ENCODE measurements at regions not wholly inside any gene's neighbourhood (a gene's known extent, or its start where the extent isn't known, plus 50 kb on each side); places are given as distances from the start of the nearest gene placed in this dataset.

DNA sequence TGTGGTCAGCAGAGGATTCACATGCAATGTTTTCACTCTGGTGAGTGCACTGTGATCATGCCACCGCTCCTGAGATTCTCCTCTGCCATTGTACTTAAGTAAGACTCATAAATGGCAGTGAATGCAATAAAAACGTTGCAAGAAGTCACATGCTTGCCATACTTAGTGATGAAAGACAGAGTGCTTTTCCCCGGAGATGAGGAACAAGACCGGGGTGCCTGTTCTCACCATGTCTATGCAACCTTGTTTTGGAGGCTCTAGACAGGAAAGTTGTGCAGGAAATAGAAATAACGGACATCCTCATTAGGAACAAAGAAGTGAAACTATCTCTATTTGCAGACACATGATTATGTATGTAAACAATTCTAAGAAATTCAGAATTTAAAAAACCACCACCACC lies 84.7 kb upstream of the IRX2 start:
- in situ Hi-C loops (cut with MboI; ENCODE audit: low pct_ligation_motif_present in 1 of 4, low pct_unique_long_range_greater_than_20kb in 1 of 4, low sequenced_read_pairs in 3 of 4) = no loop called here
- WGBS, 2 donors (ENCODE audit: low coverage in 1 of 2) = 46 to 49% methylated on average over 5 of the region's 5 CpGs
- TF ChIP-seq POLR2A (IDR thresholded peaks at IDR 0.05) (no peak), EP300 (IDR thresholded peaks at IDR 0.05; ENCODE audit: low read depth) (no peak), POLR2AphosphoS5 (IDR thresholded peaks at IDR 0.05) (no peak)
- TF ChIP-seq, protein P1, sequence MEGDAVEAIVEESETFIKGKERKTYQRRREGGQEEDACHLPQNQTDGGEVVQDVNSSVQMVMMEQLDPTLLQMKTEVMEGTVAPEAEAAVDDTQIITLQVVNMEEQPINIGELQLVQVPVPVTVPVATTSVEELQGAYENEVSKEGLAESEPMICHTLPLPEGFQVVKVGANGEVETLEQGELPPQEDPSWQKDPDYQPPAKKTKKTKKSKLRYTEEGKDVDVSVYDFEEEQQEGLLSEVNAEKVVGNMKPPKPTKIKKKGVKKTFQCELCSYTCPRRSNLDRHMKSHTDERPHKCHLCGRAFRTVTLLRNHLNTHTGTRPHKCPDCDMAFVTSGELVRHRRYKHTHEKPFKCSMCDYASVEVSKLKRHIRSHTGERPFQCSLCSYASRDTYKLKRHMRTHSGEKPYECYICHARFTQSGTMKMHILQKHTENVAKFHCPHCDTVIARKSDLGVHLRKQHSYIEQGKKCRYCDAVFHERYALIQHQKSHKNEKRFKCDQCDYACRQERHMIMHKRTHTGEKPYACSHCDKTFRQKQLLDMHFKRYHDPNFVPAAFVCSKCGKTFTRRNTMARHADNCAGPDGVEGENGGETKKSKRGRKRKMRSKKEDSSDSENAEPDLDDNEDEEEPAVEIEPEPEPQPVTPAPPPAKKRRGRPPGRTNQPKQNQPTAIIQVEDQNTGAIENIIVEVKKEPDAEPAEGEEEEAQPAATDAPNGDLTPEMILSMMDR (IDR thresholded peaks at IDR 0.05) = no peak

GRCh38 chr5:2833556-2833955 lies 82.1 kb upstream of the IRX2 start:
- H3K4me3 ChIP-seq = no peak overlapping the region
- intact Hi-C loops (cut with DNase I; ENCODE audit: low total_unique reads) (no loop called here), in situ Hi-C loops (cut with MboI; ENCODE audit: low pct_ligation_motif_present in 1 of 4, low pct_unique_long_range_greater_than_20kb in 1 of 4, low sequenced_read_pairs in 3 of 4) (no loop called here)
- TF ChIP-seq EP300 (IDR thresholded peaks at IDR 0.05; ENCODE audit: low read depth) (no peak), POLR2A (IDR thresholded peaks at IDR 0.05) (no peak), POLR2AphosphoS5 (IDR thresholded peaks at IDR 0.05) (no peak)
- TF ChIP-seq, protein P1 (IDR thresholded peaks at IDR 0.05) = no peak
- no peaks in the 10 kb centered on the region for H3K9me3 ChIP-seq
- H3K27ac ChIP-seq = no peak overlapping the region
- no peaks in the 10 kb centered on the region for H3K4me1 ChIP-seq
- 45 to 62% methylated on average over 5 to 11 of the region's 11 CpGs for WGBS, 2 donors (ENCODE audit: low coverage in 1 of 2)
- DNase-seq = no peak
- H3K36me3 ChIP-seq = no peaks in the 10 kb centered on the region
- H3K27me3 ChIP-seq = no peaks in the 10 kb centered on the region

More for the DNA sequence above, 84.7 kb upstream of the IRX2 start:
- no peak overlapping the region for H3K27ac ChIP-seq
- no peaks in the 10 kb centered on the region for H3K27me3 ChIP-seq
- intact Hi-C loops (cut with DNase I; ENCODE audit: low total_unique reads) = no loop called here
- no peaks in the 10 kb centered on the region for H3K4me1 ChIP-seq
- H3K36me3 ChIP-seq = no peaks in the 10 kb centered on the region
- H3K9me3 ChIP-seq = no peaks in the 10 kb centered on the region
- H3K4me3 ChIP-seq = no peak overlapping the region
- no peak for DNase-seq

DNA sequence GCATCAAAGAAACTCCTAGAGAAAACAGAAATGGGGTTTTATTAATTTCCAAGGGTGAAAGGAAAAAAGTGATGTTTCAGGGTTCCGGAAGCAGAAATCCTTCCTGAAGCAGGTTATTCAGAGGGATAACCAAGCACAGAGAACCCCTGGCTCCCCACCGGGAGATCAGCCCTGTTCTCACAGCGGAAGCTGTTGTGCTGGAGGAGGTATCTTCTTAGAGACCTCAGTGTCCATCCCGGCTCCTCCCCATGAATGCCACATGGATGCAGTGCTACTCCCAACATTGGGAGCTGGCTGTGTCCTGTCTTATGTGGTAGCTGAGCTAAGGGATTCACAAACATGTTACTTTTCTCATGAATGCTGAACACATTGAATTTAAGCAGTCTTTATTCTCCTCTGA lies 80.9 kb upstream of the IRX2 start:
- H3K9me3 ChIP-seq = no peaks in the 10 kb centered on the region
- in situ Hi-C loops (cut with MboI; ENCODE audit: low pct_ligation_motif_present in 1 of 4, low pct_unique_long_range_greater_than_20kb in 1 of 4, low sequenced_read_pairs in 3 of 4) (no loop called here), intact Hi-C loops (cut with DNase I; ENCODE audit: low total_unique reads) (no loop called here)
- H3K27me3 ChIP-seq = no peaks in the 10 kb centered on the region
- WGBS, 2 donors (ENCODE audit: low coverage in 1 of 2) = 72% methylated on average over 4 of the region's 4 CpGs; no CpG with 5 or more reads in 1 of the 2 donors
- TF ChIP-seq POLR2AphosphoS5 (IDR thresholded peaks at IDR 0.05) (no peak), EP300 (IDR thresholded peaks at IDR 0.05; ENCODE audit: low read depth) (no peak), POLR2A (IDR thresholded peaks at IDR 0.05) (no peak)
- TF ChIP-seq, protein P1 (IDR thresholded peaks at IDR 0.05) = no peak
- H3K4me1 ChIP-seq = no peaks in the 10 kb centered on the region
- H3K4me3 ChIP-seq = no peak overlapping the region
- DNase-seq = no peak
- no peak overlapping the region for H3K27ac ChIP-seq
- no peaks in the 10 kb centered on the region for H3K36me3 ChIP-seq

DNA sequence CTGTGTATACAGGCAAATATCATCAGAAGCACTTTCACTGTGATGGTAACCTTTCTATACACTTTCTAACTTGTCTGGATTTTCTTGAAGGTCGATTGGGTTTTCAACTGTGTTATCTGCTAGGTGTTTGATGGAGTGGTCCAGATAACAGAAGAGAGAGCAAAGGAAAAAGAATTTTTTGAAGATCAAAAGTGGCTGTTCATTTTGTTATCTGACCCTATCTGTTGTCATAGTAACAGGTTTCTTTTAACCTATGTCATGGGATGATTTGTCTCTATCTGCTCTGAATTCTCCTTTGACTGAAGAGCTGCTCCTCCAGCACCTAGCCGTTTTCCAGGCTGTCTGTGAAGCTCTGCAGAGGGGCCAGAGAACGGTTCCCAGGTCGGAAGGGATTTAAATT lies 77.8 kb upstream of the IRX2 start:
- H3K9me3 ChIP-seq = peaks cover 0 to 6% of the 10 kb centered on the region in 2 donors
- intact Hi-C loops (cut with DNase I; ENCODE audit: low total_unique reads) = no loop called here
- no peak for DNase-seq
- WGBS, 2 donors (ENCODE audit: low coverage in 1 of 2) = 24 to 28% methylated on average over 4 of the region's 4 CpGs
- no peak overlapping the region for H3K27ac ChIP-seq
- no peak overlapping the region for H3K4me3 ChIP-seq
- H3K36me3 ChIP-seq = no peaks in the 10 kb centered on the region
- TF ChIP-seq, protein P1 (IDR thresholded peaks at IDR 0.05) = no peak
- TF ChIP-seq EP300 (IDR thresholded peaks at IDR 0.05; ENCODE audit: low read depth) (no peak), POLR2AphosphoS5 (IDR thresholded peaks at IDR 0.05) (no peak), POLR2A (IDR thresholded peaks at IDR 0.05) (no peak)
- in situ Hi-C loops (cut with MboI; ENCODE audit: low pct_ligation_motif_present in 1 of 4, low pct_unique_long_range_greater_than_20kb in 1 of 4, low sequenced_read_pairs in 3 of 4) = no loop called here
- no peaks in the 10 kb centered on the region for H3K4me1 ChIP-seq
- H3K27me3 ChIP-seq = no peaks in the 10 kb centered on the region

All from transverse colon (tissue), 4 donors.